ENCODE measurements at regions not wholly inside any gene's neighbourhood (a gene's known extent, or its start where the extent isn't known, plus 50 kb on each side); places are given as distances from the start of the nearest gene placed in this dataset.

- no peak overlapping the region for H3K4me3 ChIP-seq
- no peak for FAIRE-seq
- H3K4me1 ChIP-seq, result no peaks in the 10 kb centered on the region
- intact Hi-C loops (cut with DNase I), result no loop called here
- no peak for DNase-seq
- no peak for ATAC-seq
- TF ChIP-seq CTCF (IDR thresholded peaks at IDR 0.05), result no peak
- WGBS, 2 donors, result 67 to 77% methylated on average over 2 of the region's 2 CpGs
- no peaks in the 10 kb centered on the region for H3K27me3 ChIP-seq
- H3K27ac ChIP-seq, result no peak overlapping the region
- H3K36me3 ChIP-seq, result no peaks in the 10 kb centered on the region
- no peaks in the 10 kb centered on the region for H3K9me3 ChIP-seq
These were observed 598.5 kb upstream of the IRAK1BP1 start for GRCh38 chr6:78268591-78269452.

GRCh38 chr6:78300885-78301284, 566.5 kb upstream of the IRAK1BP1 start:
- intact Hi-C loops (cut with DNase I), result no loop called here
- ATAC-seq, result no peak
- FAIRE-seq, result no peak
- no peak for DNase-seq
- TF ChIP-seq CTCF (IDR thresholded peaks at IDR 0.05), result no peak
- Histone ChIP-seq H3K4me3 (no peak overlapping the region), H3K4me1 (no peaks in the 10 kb centered on the region), H3K36me3 (no peaks in the 10 kb centered on the region), H3K27ac (no peak overlapping the region), H3K9me3 (no peaks in the 10 kb centered on the region), H3K27me3 (no peaks in the 10 kb centered on the region)
- 24 to 42% methylated on average over 2 of the region's 2 CpGs for WGBS, 2 donors

- no peaks in the 10 kb centered on the region for H3K4me1 ChIP-seq
- no peaks in the 10 kb centered on the region for H3K27me3 ChIP-seq
- ATAC-seq (no peak), FAIRE-seq (no peak), DNase-seq (no peak)
- no peaks in the 10 kb centered on the region for H3K9me3 ChIP-seq
- intact Hi-C loops (cut with DNase I), result no loop called here
- 74 to 95% methylated on average over 1 of the region's 1 CpG for WGBS, 2 donors
- H3K27ac ChIP-seq, result no peak overlapping the region
- H3K36me3 ChIP-seq, result no peaks in the 10 kb centered on the region
- no peak for TF ChIP-seq CTCF (IDR thresholded peaks at IDR 0.05)
- H3K4me3 ChIP-seq, result no peak overlapping the region
These were observed 564.9 kb upstream of the IRAK1BP1 start for GRCh38 chr6:78302411-78302810.

- H3K4me3 ChIP-seq, result no peak overlapping the region
- no peak for FAIRE-seq
- no peaks in the 10 kb centered on the region for H3K9me3 ChIP-seq
- no peaks in the 10 kb centered on the region for H3K4me1 ChIP-seq
- no peaks in the 10 kb centered on the region for H3K27me3 ChIP-seq
- no peaks in the 10 kb centered on the region for H3K36me3 ChIP-seq
- DNase-seq, result no peak
- no peak for TF ChIP-seq CTCF (IDR thresholded peaks at IDR 0.05)
- H3K27ac ChIP-seq, result no peak overlapping the region
- no peak for ATAC-seq
- intact Hi-C loops (cut with DNase I), result no loop called here
These were observed 559.3 kb upstream of the IRAK1BP1 start for GRCh38 chr6:78308025-78308424.

- DNase-seq, result no peak
- ATAC-seq, result no peak
- Histone ChIP-seq H3K4me3 (no peak overlapping the region), H3K4me1 (no peaks in the 10 kb centered on the region), H3K27me3 (no peaks in the 10 kb centered on the region), H3K9me3 (no peaks in the 10 kb centered on the region), H3K36me3 (no peaks in the 10 kb centered on the region), H3K27ac (no peak overlapping the region)
- no peak for TF ChIP-seq CTCF (IDR thresholded peaks at IDR 0.05)
- 67 to 70% methylated on average over 5 of the region's 5 CpGs for WGBS, 2 donors
- no peak for FAIRE-seq
- intact Hi-C loops (cut with DNase I), result no loop called here
These were observed 545.1 kb upstream of the IRAK1BP1 start for GRCh38 chr6:78322068-78322845.
